PC-3 (cell line): ENCODE measurements at regions not wholly inside any gene's neighbourhood (a gene's known extent, or its start where the extent isn't known, plus 50 kb on each side); places are given as distances from the start of the nearest gene placed in this dataset.

Experiments used
- EZH2phosphoT487 ChIP-seq: fragments of 300-600 bp; sonication (generic); IDR thresholded peaks from 2 replicates; pipeline ENCODE4 v1.6.1; 2018; ENCODE audit warnings: mild to moderate bottlenecking, antibody characterized with exemption, low read length, borderline replicate concordance
- TF ChIP-seq, protein P1 (sequence below): fragments of 300-600 bp; sonication (generic); conservative IDR thresholded peaks from 2 replicates; pipeline ENCODE4 v1.5.1; 2017; ENCODE audit warnings: antibody characterized with exemption, low read depth, mild to moderate bottlenecking, low read length

DNA sequence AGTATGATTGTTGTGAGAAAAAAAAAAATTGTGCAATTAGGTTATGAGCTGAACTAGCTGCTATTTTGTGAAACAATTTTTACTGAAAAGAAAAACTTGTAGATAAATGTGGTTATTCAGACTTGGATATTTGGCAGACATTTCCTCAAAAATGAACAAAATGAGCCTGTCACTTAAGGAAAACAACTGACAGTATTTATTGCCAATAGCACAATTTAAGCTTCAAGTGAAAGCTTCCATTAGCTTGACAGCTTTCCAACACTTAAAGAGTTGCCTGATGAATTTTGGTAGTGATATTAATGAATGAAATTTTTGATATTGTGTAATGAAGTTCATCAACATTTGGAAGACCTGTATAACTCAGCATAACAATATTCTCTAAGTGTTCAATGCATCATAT is 116.1 kb upstream of the RGS1 start:
- TF ChIP-seq EZH2phosphoT487, result no peak
- TF ChIP-seq, protein P1, sequence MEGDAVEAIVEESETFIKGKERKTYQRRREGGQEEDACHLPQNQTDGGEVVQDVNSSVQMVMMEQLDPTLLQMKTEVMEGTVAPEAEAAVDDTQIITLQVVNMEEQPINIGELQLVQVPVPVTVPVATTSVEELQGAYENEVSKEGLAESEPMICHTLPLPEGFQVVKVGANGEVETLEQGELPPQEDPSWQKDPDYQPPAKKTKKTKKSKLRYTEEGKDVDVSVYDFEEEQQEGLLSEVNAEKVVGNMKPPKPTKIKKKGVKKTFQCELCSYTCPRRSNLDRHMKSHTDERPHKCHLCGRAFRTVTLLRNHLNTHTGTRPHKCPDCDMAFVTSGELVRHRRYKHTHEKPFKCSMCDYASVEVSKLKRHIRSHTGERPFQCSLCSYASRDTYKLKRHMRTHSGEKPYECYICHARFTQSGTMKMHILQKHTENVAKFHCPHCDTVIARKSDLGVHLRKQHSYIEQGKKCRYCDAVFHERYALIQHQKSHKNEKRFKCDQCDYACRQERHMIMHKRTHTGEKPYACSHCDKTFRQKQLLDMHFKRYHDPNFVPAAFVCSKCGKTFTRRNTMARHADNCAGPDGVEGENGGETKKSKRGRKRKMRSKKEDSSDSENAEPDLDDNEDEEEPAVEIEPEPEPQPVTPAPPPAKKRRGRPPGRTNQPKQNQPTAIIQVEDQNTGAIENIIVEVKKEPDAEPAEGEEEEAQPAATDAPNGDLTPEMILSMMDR, result no peak
